DND-41 (cell line): ENCODE measurements at regions not wholly inside any gene's neighbourhood (a gene's known extent, or its start where the extent isn't known, plus 50 kb on each side); places are given as distances from the start of the nearest gene placed in this dataset.

Source experiments
- EZH2 ChIP-seq: IDR thresholded peaks from 3 replicates; pipeline ENCODE4 v1.6.1; 2012; ENCODE audit warnings: borderline replicate concordance, low read depth, mild to moderate bottlenecking, moderate library complexity, low read length, inconsistent platforms; ENCODE audit not compliant: severe bottlenecking
- TF ChIP-seq, protein P1 (sequence below): IDR thresholded peaks from 2 replicates; pipeline ENCODE4 v1.5.1; 2012; ENCODE audit warnings: borderline replicate concordance, low read length, moderate library complexity, mild to moderate bottlenecking; ENCODE audit not compliant: poor library complexity, severe bottlenecking; ENCODE audit errors: extremely low read depth

DNA sequence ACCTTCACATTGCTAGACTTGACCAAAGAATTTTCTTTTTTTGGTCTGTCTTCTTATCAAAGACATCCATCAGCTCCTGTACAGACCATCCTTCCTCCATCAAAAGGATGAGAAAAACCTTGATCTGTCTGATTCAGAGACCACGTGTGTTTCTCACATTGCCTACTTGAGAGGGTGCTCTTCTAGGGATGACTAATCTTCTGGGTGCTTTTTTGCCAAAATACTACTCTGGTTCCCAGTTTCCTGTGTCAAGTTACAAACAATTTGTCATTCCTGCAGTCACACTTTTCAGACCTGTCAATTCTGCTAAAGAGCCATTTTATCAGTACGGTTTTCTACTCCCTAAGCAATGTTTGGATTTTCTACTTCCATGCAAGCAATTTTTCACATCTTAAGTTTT lies 492.2 kb downstream of the CDH11 start:
- TF ChIP-seq, protein P1, sequence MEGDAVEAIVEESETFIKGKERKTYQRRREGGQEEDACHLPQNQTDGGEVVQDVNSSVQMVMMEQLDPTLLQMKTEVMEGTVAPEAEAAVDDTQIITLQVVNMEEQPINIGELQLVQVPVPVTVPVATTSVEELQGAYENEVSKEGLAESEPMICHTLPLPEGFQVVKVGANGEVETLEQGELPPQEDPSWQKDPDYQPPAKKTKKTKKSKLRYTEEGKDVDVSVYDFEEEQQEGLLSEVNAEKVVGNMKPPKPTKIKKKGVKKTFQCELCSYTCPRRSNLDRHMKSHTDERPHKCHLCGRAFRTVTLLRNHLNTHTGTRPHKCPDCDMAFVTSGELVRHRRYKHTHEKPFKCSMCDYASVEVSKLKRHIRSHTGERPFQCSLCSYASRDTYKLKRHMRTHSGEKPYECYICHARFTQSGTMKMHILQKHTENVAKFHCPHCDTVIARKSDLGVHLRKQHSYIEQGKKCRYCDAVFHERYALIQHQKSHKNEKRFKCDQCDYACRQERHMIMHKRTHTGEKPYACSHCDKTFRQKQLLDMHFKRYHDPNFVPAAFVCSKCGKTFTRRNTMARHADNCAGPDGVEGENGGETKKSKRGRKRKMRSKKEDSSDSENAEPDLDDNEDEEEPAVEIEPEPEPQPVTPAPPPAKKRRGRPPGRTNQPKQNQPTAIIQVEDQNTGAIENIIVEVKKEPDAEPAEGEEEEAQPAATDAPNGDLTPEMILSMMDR: no peak
- TF ChIP-seq EZH2: no peak
